GM12872 (cell line): ENCODE measurements at regions not wholly inside any gene's neighbourhood (a gene's known extent, or its start where the extent isn't known, plus 50 kb on each side); places are given as distances from the start of the nearest gene placed in this dataset.

ENCODE experiments used
- TF ChIP-seq, protein P1 (sequence below): IDR thresholded peaks from 3 replicates; pipeline ENCODE4 v1.5.1; 2011; ENCODE audit warnings: low read depth, mild to moderate bottlenecking, low read length, moderate library complexity; ENCODE audit not compliant: insufficient read depth

DNA sequence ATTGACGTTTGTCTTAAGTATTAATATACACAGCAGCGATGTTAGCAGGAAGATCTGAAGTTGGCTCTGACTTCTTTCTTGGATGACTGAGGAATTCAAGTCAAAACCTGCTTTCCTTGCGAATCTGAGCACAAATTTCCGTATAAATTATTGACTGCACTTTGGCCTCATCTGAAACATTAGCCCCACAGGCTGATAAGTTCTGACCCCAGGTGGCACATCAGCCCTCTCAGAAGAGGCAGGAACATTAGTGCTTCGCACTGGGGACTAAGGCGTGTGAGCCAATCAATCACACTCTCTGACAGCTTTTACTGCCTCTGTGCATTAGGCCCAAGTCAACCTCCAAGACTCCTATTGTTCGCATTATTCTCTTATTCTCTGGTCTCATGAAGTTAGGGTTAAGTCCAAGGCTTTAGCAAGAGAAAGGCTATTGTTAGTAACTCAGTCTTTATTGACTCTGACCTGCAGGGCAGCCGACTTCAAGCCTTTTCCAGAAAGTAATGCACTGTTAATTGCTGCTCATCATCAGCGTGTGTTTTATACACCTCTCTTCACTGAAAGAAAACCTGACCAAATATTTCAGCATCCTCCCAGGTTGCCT lies 84.2 kb downstream of the ZNF608 start:
- TF ChIP-seq, protein P1, sequence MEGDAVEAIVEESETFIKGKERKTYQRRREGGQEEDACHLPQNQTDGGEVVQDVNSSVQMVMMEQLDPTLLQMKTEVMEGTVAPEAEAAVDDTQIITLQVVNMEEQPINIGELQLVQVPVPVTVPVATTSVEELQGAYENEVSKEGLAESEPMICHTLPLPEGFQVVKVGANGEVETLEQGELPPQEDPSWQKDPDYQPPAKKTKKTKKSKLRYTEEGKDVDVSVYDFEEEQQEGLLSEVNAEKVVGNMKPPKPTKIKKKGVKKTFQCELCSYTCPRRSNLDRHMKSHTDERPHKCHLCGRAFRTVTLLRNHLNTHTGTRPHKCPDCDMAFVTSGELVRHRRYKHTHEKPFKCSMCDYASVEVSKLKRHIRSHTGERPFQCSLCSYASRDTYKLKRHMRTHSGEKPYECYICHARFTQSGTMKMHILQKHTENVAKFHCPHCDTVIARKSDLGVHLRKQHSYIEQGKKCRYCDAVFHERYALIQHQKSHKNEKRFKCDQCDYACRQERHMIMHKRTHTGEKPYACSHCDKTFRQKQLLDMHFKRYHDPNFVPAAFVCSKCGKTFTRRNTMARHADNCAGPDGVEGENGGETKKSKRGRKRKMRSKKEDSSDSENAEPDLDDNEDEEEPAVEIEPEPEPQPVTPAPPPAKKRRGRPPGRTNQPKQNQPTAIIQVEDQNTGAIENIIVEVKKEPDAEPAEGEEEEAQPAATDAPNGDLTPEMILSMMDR, result no peak

DNA sequence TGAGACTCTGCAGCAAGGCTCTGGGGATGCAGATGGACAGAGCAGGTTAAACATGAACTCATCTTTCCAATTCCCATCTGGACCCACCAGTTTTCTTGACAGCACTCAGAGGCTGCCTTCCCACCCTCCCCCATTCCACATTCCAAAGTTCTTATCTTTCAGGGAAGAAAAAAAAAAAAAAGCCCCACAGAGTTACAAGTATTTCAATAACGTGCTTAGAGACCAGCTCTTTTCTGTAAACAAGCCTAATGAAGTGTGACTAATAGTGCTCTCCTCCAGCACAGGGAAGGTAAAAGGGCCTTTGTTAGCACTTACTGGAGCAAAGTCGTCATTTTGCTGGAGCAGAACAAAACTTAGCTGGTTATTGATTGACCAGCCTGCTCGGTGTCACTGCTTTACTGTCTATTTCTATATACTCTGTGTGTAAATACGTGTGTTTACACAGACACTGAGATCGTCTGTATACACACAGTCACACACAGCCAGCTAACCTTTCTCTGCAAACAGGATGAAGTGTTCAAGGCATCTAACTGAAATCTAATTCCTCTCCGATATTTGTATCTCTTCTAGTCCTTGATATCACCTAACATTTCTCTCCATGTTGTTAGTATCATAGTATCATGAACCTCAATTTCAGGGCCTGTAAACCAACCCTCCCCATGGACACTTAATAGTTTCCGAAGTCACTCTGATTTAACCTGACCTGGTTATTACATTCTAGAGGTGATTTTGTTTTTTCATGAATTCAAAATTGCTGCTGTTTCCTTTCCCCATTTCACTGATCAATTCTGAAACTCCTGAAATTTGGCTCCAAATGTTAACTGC lies 84.9 kb downstream of the ZNF608 start:
- TF ChIP-seq, protein P1, result no peak

- TF ChIP-seq, protein P1, result no peak
Observed at GRCh38 chr5:124660229-124661093, 86.0 kb downstream of the ZNF608 start.

GRCh38 chr5:124659798-124660197 lies 86.6 kb downstream of the ZNF608 start:
- TF ChIP-seq, protein P1, result no peak

DNA sequence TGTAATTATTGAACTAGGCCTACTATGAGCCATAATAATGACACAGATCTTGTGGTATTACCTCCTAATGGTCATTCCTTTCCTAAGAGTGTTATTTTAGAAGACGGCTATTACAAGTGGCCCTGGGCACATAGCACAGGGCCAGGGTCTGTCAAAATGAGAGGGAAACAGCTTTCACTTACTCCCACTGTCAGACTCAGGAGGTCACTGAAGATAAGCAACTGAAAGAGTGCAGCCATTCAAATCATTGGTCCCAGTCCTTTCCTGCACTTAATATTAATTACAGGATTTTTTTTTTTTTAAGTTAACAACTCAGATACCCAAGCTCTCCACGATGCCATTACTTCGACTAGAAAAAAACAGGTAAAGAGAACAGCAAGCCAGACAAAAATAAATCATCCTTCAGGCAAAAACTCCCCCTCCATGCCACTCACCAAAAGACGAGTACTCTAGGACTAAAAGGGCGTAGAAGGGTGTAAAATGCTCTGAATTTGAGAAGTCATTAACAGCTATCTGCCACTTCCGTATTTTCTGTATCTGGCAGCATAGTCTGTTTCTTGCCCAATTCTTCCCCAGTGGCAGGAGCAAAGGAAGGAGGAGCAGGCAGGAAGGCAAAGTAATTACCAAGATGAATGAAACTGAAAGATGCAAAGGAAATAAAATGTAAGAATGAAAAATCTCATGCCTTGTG lies 87.4 kb downstream of the ZNF608 start:
- TF ChIP-seq, protein P1, result no peak

DNA sequence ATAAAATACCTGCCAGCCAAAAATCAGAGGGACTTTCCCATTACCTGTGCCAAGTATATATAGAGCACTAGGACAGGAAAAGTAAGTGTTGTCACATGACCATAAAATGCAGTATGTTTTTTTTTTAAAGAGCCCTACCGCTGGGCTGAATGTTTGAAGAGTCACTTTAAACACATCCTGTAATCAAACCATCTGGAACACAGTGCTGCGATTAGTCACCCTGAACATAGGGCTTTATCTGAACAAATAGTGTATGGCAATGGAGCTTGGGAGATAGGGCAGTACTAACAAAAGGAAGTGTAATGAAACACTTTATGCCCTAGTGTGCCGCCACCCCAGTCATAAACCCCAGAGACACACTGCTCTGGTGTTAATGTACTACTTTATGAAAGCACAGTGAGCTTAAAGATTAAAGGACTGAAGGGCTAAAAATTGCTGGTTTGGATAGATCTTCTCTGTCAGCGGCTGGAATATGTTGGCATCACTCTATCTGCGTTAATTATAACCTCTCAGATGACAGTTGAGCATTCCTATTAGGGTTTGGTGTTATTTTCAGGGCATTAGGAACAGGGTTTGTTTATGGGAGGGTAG lies 90.4 kb downstream of the ZNF608 start:
- TF ChIP-seq, protein P1, result no peak
